ENCODE measurements at regions not wholly inside any gene's neighbourhood (a gene's known extent, or its start where the extent isn't known, plus 50 kb on each side); places are given as distances from the start of the nearest gene placed in this dataset.

DNA sequence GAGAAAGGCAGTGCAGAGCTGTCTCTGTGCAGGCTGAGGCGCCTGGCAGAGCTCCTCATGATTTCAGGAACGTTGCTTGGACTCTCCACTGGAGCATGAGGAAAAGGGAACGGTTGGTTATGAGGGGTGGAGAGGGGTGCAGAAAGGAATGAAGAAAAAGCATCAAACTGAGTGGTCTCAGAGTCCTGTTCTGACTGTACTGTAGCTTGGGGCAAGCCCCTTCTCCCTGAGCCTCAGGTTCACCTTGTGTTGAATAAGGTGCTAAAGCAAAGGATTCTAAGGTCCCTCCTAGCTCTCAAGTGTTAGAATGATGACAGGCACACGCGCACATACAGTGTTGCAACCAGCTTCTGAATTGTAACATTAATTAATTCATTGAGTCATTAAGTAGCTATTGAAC lies 125.2 kb upstream of the PARP11 start:
- H3K4me1 ChIP-seq (ENCODE audit: insufficient read depth, low read length), result no peaks in the 10 kb centered on the region
- no peaks in the 10 kb centered on the region for H3K27me3 ChIP-seq (ENCODE audit: insufficient read depth, low read length)
- 92% methylated on average over 5 of the region's 5 CpGs for WGBS
- H3K36me3 ChIP-seq (ENCODE audit: insufficient read depth, low read length), result no peaks in the 10 kb centered on the region
- H3K9ac ChIP-seq (ENCODE audit: low read depth, low read length), result no peak overlapping the region
- H3K9me3 ChIP-seq (ENCODE audit: insufficient read depth, low read depth, low read length), result peaks cover 6% of the 10 kb centered on the region; the same call in 1 of the 2 replicates
- H3K27ac ChIP-seq (ENCODE audit: low read depth, low read length), result no peak overlapping the region
- no peak overlapping the region for H3K4me3 ChIP-seq (ENCODE audit: low read length)

DNA sequence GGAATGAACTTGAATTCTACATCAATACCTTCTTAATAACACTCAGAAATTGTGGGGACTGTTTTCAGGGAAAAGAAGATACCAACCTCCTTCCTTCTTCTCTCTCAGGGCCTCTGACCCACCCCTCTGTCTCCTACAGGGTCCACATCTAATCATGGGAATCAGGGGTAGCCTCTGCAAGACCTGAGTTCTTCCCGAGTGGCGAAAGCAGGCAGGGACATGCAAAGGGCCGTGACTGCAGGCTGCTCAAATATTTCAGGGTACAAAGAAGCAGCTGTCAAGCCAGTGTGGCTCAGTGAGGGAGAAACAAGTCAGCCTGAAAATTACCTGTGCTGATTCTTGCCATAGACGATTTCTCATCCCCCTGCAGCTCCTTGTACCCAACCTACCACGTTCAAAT lies 123.1 kb upstream of the PARP11 start:
- Histone ChIP-seq H3K4me3 (ENCODE audit: low read length) (no peak overlapping the region), H3K4me1 (ENCODE audit: insufficient read depth, low read length) (no peaks in the 10 kb centered on the region), H3K9ac (ENCODE audit: low read depth, low read length) (no peak overlapping the region), H3K27me3 (ENCODE audit: insufficient read depth, low read length) (peaks cover 8% of the 10 kb centered on the region; the same call in 1 of the 2 replicates), H3K27ac (ENCODE audit: low read depth, low read length) (no peak overlapping the region), H3K36me3 (ENCODE audit: insufficient read depth, low read length) (no peaks in the 10 kb centered on the region), H3K9me3 (ENCODE audit: insufficient read depth, low read depth, low read length) (peaks cover 6% of the 10 kb centered on the region; the same call in 1 of the 2 replicates)
- WGBS, result 80% methylated on average over 5 of the region's 5 CpGs

DNA sequence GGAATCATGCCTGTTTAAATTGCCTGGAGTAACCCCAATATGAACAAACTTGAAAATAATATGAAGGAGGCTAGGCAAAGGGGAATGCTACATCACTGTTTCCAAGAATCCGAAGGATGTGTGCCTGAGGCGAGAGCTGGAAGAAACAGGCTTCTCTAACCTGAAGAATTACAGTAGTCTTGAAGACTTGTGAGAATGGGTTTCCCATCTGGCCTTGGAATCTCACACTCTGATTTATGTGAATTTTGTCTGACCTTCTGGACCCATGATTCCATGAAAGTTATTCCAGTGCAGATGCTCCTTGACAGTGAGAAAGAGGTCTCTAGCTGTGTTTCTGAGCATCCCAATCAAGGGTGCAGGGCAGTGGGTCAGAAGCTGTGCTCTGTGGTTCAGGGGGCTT lies 122.1 kb upstream of the PARP11 start:
- H3K4me1 ChIP-seq (ENCODE audit: insufficient read depth, low read length), result 0 out of 2 replicates have a peak, but pooled peaks cover 4% of the 10 kb centered on the region
- H3K27me3 ChIP-seq (ENCODE audit: insufficient read depth, low read length), result peaks cover 8% of the 10 kb centered on the region; the same call in 1 of the 2 replicates
- no peak overlapping the region for H3K4me3 ChIP-seq (ENCODE audit: low read length)
- no peak overlapping the region for H3K27ac ChIP-seq (ENCODE audit: low read depth, low read length)
- 92% methylated on average over 2 of the region's 2 CpGs for WGBS
- no peaks in the 10 kb centered on the region for H3K9me3 ChIP-seq (ENCODE audit: insufficient read depth, low read depth, low read length)
- H3K36me3 ChIP-seq (ENCODE audit: insufficient read depth, low read length), result no peaks in the 10 kb centered on the region
- H3K9ac ChIP-seq (ENCODE audit: low read depth, low read length), result no peak overlapping the region

DNA sequence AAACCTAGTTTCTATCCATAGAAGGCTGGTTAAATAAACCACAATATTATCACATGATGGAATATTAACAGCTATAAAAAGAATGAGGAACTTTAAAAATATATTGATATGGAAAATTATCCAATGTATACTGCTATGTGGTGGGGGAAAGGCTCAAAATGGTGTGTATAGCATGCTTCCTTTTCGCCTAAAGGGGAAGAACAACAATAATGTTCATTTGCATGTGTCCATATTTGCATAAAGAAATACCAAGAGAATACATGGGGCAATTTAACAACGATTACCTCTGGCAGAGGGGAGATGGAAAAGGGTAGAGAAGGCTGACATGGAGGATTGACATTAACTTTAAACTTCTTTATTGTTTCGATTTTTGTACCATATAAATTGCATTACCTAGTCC lies 121.3 kb upstream of the PARP11 start:
- 89% methylated on average over 3 of the region's 3 CpGs for WGBS
- 0 out of 2 replicates have a peak, but pooled peaks cover 4% of the 10 kb centered on the region for H3K4me1 ChIP-seq (ENCODE audit: insufficient read depth, low read length)
- H3K4me3 ChIP-seq (ENCODE audit: low read length), result no peak overlapping the region
- no peaks in the 10 kb centered on the region for H3K36me3 ChIP-seq (ENCODE audit: insufficient read depth, low read length)
- no peaks in the 10 kb centered on the region for H3K9me3 ChIP-seq (ENCODE audit: insufficient read depth, low read depth, low read length)
- peaks cover 8% of the 10 kb centered on the region; the same call in 1 of the 2 replicates for H3K27me3 ChIP-seq (ENCODE audit: insufficient read depth, low read length)
- no peak overlapping the region for H3K9ac ChIP-seq (ENCODE audit: low read depth, low read length)
- H3K27ac ChIP-seq (ENCODE audit: low read depth, low read length), result no peak overlapping the region

DNA sequence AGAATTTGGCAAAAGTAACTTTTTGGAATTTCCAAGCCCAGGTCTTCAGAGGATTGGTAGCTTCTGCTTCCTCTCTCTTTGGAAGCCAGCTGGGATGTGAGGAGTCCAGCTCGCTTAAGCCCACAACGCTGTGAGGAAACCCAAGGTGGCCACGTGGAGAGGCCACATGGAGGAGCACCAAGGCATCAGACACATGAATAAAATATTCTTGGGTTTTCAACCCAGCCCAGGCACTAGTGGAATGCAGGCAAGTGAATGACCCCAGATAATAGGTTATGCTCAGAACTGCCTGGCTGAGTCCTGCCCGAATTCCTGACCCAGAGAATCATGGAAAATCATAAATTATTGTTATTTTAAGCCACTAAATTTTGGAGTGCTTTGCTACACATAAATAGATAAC lies 119.7 kb upstream of the PARP11 start:
- H3K27ac ChIP-seq (ENCODE audit: low read depth, low read length), result no peak overlapping the region
- no peaks in the 10 kb centered on the region for H3K36me3 ChIP-seq (ENCODE audit: insufficient read depth, low read length)
- H3K4me1 ChIP-seq (ENCODE audit: insufficient read depth, low read length), result 0 out of 2 replicates have a peak, but pooled peaks cover 4% of the 10 kb centered on the region
- H3K4me3 ChIP-seq (ENCODE audit: low read length), result no peak overlapping the region
- H3K27me3 ChIP-seq (ENCODE audit: insufficient read depth, low read length), result peaks cover 8% of the 10 kb centered on the region; the same call in 1 of the 2 replicates
- 85% methylated on average over 4 of the region's 4 CpGs for WGBS
- no peak overlapping the region for H3K9ac ChIP-seq (ENCODE audit: low read depth, low read length)
- H3K9me3 ChIP-seq (ENCODE audit: insufficient read depth, low read depth, low read length), result no peaks in the 10 kb centered on the region

DNA sequence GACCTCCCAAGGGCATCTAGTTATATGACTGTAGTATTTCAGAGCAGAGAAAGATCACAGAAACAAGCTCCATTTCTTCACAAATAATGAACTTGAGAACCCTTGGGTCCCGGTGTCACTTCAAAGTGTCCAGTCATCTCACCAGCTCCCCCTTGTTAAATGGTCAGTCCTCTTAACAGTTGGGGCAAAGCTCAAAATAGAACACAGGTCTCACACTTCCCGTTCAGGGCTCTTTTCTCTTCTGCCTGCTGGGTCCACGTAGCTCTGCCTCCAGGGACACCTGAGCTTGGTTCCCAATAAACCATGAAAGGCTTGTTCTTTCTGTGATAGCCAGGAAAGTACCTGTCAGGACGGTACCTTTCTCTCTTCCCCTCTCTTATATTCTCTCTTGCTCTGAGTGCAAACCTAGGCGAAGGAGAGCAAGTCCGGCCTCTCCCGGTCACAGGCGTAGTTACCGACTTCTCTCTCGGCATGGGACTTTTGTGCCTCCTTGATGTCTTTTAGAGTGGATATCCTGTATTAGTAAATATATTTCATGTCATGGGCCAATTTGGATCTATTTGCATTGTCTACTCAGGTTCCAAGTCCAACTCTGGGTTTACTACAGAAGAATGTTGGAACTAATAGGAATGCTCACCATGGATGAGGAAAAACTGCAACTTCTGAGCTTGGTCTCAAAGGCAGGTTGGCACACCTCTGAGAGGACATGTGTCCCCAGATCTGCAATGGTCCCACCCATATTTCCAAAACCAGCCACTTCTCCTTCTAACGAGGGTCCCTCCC lies 118.8 kb upstream of the PARP11 start:
- H3K36me3 ChIP-seq (ENCODE audit: insufficient read depth, low read length), result no peaks in the 10 kb centered on the region
- no peaks in the 10 kb centered on the region for H3K9me3 ChIP-seq (ENCODE audit: insufficient read depth, low read depth, low read length)
- no peak overlapping the region for H3K27ac ChIP-seq (ENCODE audit: low read depth, low read length)
- H3K27me3 ChIP-seq (ENCODE audit: insufficient read depth, low read length), result peaks cover 8% of the 10 kb centered on the region; the same call in 1 of the 2 replicates
- WGBS, result 93% methylated on average over 11 of the region's 11 CpGs
- 0 out of 2 replicates have a peak, but pooled peaks cover 4% of the 10 kb centered on the region for H3K4me1 ChIP-seq (ENCODE audit: insufficient read depth, low read length)
- no peak overlapping the region for H3K4me3 ChIP-seq (ENCODE audit: low read length)
- H3K9ac ChIP-seq (ENCODE audit: low read depth, low read length), result no peak overlapping the region

DNA sequence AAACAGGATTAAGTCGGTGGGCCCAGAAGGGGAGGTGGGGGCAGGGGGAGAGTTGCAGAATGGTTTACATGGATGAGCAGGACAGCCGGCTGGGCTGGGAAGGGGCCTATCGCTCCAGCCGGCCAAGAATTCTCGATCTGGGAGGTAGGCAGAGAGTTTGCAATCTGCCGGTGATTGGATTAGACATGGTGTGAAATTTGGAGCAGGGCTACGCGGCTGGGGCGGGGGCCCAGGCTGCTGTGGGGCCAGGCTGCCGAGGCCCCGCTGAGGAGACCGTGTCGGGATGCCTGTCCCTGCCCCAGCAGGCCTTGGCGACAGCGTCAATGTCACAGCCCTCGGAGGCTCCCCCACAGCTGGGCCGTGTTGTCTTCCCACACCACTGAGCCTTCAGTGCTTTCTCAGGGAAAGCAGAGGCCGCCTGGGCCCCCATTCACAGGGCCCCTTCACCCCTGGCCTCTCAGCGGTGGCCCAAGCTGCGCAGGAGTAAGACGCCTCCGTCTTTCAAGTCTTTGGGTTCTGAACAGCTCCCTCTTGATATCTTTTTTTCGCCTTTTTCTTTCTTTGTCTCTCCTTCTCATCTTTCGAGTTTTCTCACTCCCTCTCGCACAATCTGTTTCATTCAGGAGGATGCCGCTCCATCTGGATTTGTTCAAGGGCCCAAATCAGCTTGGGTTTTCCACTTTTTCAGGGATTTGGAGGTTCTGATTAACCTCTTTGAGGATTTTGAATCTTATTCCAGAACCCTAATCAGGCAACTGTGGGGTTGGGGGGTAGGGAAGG lies 117.5 kb upstream of the PARP11 start:
- Histone ChIP-seq H3K27me3 (ENCODE audit: insufficient read depth, low read length) (peaks cover 8% of the 10 kb centered on the region; the same call in 1 of the 2 replicates), H3K27ac (ENCODE audit: low read depth, low read length) (no peak overlapping the region), H3K36me3 (ENCODE audit: insufficient read depth, low read length) (no peaks in the 10 kb centered on the region), H3K4me3 (ENCODE audit: low read length) (no peak overlapping the region), H3K9me3 (ENCODE audit: insufficient read depth, low read depth, low read length) (no peaks in the 10 kb centered on the region), H3K4me1 (ENCODE audit: insufficient read depth, low read length) (0 out of 2 replicates have a peak, but pooled peaks cover 4% of the 10 kb centered on the region), H3K9ac (ENCODE audit: low read depth, low read length) (no peak overlapping the region)
- 91% methylated on average over 26 of the region's 26 CpGs for WGBS

DNA sequence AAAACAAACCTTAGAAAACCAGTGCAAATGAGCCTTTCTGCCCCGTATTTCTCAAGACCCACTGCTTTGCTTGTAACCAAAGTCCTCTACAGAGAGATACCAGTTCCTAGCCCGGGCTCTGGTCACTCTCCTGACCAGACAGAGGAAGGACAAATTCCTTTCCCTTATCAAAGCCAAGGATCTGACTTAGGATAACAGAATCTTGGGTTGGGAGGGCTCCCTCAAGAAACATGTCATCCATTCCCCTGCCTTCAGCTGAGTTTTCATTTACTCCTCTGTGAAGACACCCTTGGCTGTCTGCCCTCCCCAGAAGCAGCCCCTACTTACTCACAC lies 116.0 kb upstream of the PARP11 start:
- WGBS, result 89% methylated on average over 2 of the region's 2 CpGs
- 0 out of 2 replicates have a peak, but pooled peaks cover 4% of the 10 kb centered on the region for H3K9me3 ChIP-seq (ENCODE audit: insufficient read depth, low read depth, low read length)
- no peak overlapping the region for H3K27ac ChIP-seq (ENCODE audit: low read depth, low read length)
- peaks cover 8% of the 10 kb centered on the region; the same call in 1 of the 2 replicates for H3K27me3 ChIP-seq (ENCODE audit: insufficient read depth, low read length)
- 0 out of 2 replicates have a peak, but pooled peaks cover 4% of the 10 kb centered on the region for H3K4me1 ChIP-seq (ENCODE audit: insufficient read depth, low read length)
- no peak overlapping the region for H3K4me3 ChIP-seq (ENCODE audit: low read length)
- H3K9ac ChIP-seq (ENCODE audit: low read depth, low read length), result no peak overlapping the region
- H3K36me3 ChIP-seq (ENCODE audit: insufficient read depth, low read length), result no peaks in the 10 kb centered on the region

DNA sequence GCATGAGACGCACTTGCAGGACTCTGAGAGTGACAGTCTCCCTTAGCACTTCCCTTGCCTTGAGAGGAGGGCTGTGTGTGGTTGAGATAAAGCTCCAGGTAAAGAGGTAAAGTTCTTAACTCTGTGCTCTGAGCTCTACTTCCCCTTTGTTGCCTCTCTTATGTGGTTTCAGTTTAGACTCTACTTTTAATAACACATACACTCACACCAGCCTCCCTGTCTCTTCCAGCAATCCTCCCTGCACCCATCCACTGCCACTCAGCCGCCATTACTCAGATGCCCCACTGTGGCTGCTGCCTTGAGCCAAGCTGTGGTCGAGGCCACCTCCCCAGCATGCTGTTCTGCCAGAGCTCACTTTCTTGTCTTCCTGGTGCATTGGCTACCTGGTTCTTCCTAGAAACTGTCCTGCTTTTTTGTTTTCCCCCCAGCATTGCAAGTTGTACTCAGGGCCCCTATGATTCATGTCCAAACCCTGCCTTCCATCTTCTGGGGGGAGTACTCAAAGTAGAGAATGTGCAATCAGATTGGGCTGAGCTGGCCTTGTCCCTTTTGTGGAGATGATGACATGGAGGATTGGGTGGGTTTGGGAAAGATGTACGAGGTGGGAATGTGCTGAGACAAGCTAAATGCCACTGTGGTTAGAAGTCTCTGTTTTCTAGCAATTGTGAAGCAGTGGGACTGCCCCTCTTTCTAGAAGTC lies 115.5 kb upstream of the PARP11 start:
- Histone ChIP-seq H3K4me3 (ENCODE audit: low read length) (no peak overlapping the region), H3K9me3 (ENCODE audit: insufficient read depth, low read depth, low read length) (peaks cover 6% of the 10 kb centered on the region), H3K4me1 (ENCODE audit: insufficient read depth, low read length) (0 out of 2 replicates have a peak, but pooled peaks cover 4% of the 10 kb centered on the region), H3K27ac (ENCODE audit: low read depth, low read length) (no peak overlapping the region), H3K9ac (ENCODE audit: low read depth, low read length) (no peak overlapping the region), H3K36me3 (ENCODE audit: insufficient read depth, low read length) (no peaks in the 10 kb centered on the region), H3K27me3 (ENCODE audit: insufficient read depth, low read length) (peaks cover 8% of the 10 kb centered on the region; the same call in 1 of the 2 replicates)
- WGBS, result 86% methylated on average over 4 of the region's 4 CpGs

DNA sequence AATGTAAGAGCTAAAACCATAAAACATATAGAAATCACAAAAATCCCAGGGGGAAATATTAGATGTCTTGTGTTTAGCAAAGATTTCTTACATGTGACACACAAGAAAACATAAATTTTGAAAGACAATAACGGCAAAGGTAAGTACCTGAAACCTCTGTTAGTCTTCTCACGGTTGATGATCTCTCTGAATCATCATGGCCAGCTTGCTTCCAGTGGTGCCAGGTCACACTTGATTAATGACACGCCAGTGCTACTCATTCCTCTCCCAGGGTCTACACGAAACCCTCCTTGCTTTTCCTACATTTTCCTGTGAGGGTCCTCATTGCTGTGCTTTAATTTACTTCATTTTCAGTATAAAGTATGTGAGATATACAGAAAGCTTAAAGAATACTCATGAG lies 114.4 kb upstream of the PARP11 start:
- Histone ChIP-seq H3K9me3 (ENCODE audit: insufficient read depth, low read depth, low read length) (peaks cover 8% of the 10 kb centered on the region), H3K27ac (ENCODE audit: low read depth, low read length) (no peak overlapping the region), H3K36me3 (ENCODE audit: insufficient read depth, low read length) (no peaks in the 10 kb centered on the region), H3K4me1 (ENCODE audit: insufficient read depth, low read length) (0 out of 2 replicates have a peak, but pooled peaks cover 4% of the 10 kb centered on the region), H3K9ac (ENCODE audit: low read depth, low read length) (no peak overlapping the region), H3K4me3 (ENCODE audit: low read length) (no peak overlapping the region), H3K27me3 (ENCODE audit: insufficient read depth, low read length) (peaks cover 5% of the 10 kb centered on the region; the same call in 1 of the 2 replicates)
- WGBS, result 89% methylated on average over 4 of the region's 4 CpGs
